IPS DF 4.7 (cell line): ENCODE measurements at regions not wholly inside any gene's neighbourhood (a gene's known extent, or its start where the extent isn't known, plus 50 kb on each side); places are given as distances from the start of the nearest gene placed in this dataset.

Source experiments
- DNase-seq: peaks from one replicate; pipeline ENCODE4 v3.0.0-alpha.2; 2013; ENCODE audit warnings: low spot score; ENCODE audit errors: extremely low read depth

DNA sequence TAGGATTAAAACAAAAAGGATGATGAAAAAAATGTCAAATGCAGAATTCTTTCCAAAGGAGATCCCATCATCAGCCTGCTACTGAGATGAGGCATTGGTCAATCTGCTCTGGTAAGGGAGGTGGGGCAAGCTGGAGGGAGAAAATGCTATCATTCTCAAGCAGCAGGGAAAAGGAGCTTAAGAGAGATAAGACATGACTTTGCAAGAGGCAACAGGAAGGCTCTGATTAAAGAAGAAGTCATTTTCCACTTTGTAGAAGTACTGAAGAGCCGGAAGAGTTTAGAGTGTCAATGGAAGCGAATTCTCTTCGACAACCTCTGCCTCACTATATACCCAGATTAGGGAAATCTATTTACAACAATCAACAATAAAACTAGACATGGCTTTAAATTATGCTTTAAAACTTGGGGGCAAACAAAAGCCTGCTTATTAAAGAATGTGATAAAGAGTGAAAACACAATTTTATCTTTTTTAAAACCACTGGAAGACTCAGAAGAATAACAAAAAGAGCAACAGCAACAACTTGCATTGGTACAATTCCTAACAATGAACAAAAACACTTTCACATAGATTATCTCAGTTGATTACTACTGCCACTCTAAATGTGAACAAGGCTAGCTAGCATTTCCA lies 81.8 kb upstream of the NANOGP8 start:
- no peak for DNase-seq

DNA sequence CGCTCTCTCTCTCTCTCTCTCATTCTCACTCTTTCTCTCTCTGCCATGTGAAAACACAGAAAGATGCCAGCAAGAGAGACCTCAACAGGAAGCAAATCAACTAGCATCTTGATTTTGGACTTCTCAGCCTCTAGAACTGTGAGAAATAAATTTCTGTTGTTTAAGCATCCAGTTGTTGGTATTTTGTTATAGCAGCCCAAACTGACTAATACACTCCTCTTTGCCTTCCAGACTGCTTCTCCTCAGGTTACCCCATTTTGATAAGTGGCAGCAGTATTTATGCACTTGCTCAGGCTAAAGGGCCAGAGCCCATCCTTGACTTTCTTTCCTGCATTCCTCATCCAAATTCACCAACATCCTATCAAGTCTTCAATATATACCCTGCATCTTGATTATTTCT lies 76.6 kb upstream of the NANOGP8 start:
- no peak for DNase-seq

DNA sequence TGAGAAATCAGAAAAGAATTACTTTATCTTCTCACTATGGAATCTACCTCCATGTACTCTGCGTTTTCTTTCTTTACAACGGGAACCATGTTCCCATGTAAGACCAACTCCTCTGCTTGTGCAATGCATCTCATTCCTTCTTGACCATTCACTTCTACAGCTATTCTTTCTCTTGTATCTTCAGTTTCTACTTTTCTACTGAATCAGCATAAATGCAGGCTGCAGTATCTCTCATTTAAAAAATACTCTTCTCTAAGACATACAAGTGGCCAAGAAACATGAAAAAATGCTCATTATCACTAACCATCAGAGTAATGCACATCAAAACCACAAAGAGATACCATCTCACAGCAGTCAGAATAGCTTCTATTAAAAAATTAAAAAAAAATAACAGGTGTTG lies 74.1 kb upstream of the NANOGP8 start:
- DNase-seq: no peak

DNA sequence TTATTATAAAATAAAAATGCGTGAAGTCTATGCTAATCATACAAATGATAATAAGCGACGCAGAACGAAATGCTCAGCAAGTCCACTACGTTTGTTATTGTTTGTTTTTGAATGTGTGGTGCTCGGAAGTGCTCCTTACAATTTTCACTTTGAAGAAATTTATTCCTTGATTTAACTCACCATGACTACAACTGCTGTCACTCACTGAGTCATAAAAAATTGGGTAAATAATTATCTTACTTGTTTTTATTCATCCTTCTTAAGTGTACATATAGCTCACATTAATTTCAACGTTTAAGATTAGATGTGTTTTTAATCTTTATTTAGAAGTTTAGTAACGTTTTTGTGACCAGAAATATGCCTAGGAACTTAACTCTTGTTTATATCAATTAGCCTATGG lies 66.7 kb upstream of the NANOGP8 start:
- DNase-seq: no peak

DNA sequence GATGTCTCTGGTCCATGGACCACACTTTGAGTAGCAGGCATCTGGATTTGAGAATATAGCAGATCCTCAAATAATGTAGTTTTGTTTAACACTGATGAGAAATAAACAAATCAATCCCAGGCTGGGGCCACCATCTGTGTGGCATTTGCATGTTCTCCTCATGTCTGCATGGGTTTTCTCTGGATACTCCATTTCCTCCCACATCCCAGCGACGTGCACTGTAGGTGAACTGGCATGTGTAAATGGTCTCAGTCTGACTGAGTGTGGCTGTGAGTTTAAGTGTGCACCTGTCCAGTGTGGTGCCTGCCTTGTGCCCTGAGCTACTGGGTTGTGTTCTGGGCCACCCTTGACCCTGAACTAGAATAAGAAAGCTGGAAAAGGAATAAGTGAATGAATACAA lies 66.3 kb upstream of the NANOGP8 start:
- DNase-seq: no peak

DNA sequence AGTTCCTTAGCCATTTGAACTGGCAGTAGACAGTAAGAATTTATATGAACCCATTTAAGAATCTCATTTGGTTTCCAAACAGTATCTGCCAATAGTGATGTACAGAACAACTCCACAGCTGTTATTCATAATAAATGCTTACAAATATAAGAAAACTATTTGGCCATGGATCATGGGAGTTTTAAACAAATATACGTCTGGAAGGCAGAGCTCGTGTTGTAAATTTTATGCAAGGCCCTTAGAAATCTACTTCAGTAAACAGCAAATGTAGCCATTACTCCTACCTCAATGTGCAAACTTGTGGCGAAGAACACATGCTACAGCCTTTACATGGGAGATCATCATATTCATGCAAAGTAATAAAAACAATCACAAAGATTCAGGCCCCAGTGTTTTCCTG lies 65.3 kb upstream of the NANOGP8 start:
- DNase-seq: no peak

DNA sequence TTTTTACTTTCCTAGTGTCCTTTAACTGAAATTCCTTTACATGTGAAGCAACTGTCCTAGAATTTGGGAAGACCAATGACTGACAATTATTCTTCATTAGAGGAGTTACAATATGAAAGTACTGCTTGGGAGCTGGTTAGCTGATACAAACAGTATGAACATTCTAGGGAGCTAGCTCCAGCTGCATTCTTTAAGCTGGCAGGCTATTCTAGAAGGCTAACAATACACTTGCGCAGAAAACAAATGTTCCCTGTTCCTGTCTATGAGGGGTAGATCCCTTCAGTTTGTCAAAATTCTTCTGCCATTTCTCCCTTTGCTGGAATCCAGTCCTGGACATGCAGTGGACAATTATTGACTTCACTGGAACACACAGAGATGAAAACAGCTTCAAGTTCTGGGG lies 60.2 kb upstream of the NANOGP8 start:
- DNase-seq: no peak

DNA sequence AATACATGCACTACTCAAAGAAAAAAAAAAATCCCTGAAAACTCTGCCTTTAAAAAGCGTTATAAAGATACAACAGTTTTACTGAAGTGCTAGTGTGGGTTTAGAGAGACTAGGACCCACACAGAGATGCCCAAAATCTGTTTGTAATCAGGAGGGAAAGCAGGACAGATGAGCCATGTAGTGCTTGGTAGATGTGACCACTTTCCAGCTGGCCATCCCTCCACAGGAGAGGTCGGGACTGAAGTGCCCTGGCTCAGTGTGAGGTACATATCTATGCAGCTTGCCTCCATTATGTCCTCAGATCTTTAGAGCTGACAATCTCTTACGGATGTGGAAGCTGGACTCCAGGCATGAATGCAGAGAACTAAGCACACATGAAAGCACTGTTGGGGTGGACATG lies 57.5 kb upstream of the NANOGP8 start:
- no peak for DNase-seq

DNA sequence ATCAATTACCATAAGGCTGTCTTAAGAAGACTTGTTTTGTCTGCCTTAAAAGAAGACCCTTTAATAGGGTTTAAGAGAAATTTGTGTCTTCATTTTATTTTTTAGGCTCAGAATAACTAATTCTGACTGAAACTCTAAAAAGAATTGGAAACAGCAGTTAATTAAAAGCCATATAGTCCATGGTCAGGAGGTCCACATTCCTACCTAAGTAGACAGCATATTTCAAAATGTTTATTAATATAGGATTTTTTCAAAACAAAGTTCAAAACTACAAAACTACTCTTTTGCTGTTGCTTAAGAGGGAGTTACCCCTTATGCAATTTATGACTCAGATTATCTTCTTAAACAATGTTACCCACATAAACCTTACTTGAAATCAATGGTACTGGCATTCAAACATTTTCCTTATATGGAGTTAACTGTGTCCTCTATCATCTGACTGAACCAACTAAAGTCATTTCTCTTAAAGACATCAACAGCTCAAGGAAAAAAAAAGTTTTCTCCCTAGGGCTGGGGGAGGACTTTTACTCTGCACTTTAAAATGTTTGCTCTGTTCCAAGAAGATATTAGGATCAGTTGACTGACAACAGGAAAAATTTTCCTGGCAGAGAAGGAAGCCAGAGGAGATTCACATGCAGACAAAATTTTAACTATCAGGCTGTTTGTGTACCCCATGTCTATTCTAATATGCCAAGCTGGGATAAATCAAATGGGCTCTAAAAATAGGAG lies 56.8 kb upstream of the NANOGP8 start:
- no peak for DNase-seq

DNA sequence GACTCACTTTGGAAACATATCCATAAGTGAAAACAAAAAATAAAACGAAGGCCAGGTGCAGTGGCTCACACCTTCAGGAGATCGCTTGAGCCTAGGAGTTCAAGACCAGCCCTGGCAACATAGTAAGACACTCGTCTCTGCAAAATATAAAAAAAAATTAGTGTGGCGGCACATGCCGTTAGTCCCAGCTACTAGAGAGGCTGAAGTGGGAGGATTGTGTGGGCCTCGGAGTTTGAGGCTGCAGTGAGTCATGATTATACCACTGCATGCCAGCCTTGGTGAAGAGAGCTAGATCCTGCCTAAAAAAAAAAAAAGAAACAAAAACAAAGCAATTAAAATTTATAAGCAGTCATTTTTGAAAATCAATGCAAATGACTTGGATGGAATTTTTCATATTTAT lies 54.7 kb upstream of the NANOGP8 start:
- no peak for DNase-seq

DNA sequence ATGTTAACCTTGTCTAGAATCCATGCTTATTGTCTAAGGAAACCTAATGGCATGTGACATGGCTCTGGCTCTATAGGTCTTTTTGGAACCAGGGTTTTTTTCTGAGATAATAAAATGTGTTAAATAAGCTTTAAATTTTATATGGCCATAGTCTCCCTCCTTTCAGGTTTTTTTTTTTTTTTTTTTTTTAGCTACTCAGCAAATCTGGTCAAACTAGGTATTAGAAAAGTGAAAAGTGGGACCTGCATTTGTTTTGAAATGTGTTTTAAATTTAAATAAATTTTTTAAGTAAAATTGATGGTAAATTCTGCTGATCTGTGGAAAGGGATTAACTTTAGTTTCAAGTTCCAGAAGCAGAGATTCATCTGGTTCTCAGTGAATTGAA lies 52.1 kb upstream of the NANOGP8 start:
- no peak for DNase-seq

DNA sequence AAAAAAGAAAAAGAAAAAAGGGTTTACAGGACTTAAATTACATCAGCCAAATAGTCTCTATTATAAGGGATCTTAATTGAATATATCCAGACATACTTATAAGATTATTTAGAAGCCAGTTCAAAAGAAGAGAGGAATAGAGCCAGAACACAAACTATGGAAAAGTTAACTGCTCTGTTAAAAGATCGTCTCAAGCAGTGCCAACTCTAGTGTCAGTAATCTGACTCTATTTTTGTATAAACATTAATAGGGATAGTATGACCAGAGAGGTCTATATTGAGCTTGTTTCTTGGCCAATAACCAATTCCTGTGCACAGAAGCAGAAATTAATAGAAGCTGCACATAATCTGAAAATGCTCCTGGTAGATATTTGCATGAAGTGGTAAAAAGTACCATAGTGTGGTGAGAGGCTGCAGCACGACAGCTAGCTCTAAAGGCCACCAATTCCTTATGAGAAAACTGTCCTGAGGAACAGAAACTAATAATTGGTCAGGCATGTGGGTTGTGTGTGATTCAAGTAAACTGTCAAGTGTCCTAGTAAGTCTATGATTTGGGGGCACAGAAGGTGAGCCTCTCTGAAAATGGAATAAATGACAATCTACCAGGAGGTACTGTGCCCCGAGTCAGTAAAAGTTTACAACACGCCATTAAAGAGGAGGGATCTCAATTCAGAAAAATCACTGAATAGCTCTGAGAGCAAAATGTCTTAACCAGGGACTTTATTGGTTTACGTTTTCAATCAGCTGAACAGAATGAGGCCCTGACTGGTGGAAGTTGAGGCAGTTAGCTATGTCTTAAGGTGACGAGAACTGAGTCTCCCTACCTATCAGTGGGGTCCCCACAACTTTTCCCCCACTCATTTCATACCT lies 51.5 kb upstream of the NANOGP8 start:
- DNase-seq: no peak
